CD4-positive, alpha-beta T cell (primary cell): ENCODE measurements at regions not wholly inside any gene's neighbourhood (a gene's known extent, or its start where the extent isn't known, plus 50 kb on each side); places are given as distances from the start of the nearest gene placed in this dataset.

ENCODE experiments used
- ATAC-seq: fragments of 200-7000 bp; cut with Tn5 transposase; one replicate; pipeline ENCODE4 v1.10.0; 2022; ENCODE audit warnings: mild to moderate bottlenecking; ENCODE audit not compliant: poor library complexity
- CTCF ChIA-PET: fragments of 350-600 bp; sonication (Branson Sonifier 250); formaldehyde crosslinking; loops from one replicate; lab custom pipeline; 2021; ENCODE audit warnings: antibody characterized with exemption, inconsistent platforms; lab: Charles Lee
- POLR2A ChIA-PET: fragments of 350-600 bp; sonication (Branson Sonifier 250); formaldehyde crosslinking; loops from one replicate; lab custom pipeline; 2021; ENCODE audit warnings: antibody characterized with exemption, inconsistent platforms; lab: Charles Lee
- DNase-seq, 14 experiments: peaks; one replicate each; pipeline ENCODE4 v3.0.0-alpha.2; 2013 to 2020; ENCODE audit warnings: mixed read lengths in 2 of 14
- H3K27ac ChIP-seq, 2 donors: one replicate each; pipeline versions ENCODE4 v1.5.1 to v1.7.0; 2013; ENCODE audit warnings: low read length in 2 of 2, low read depth in 1 of 2, mild to moderate bottlenecking in 1 of 2
- H3K27me3 ChIP-seq, 2 experiments: 1 replicate in 1 of 2; 2 replicates in 1 of 2; pipeline versions ENCODE4 v1.6.1 to v1.7.0; 2013; ENCODE audit warnings: low read length in 2 of 2, control low read depth in 1 of 2, mild to moderate bottlenecking in 1 of 2, moderate library complexity in 1 of 2; ENCODE audit not compliant: insufficient read depth in 2 of 2, control insufficient read depth in 1 of 2
- H3K36me3 ChIP-seq: one replicate; pipeline ENCODE4 v1.6.1; 2013; ENCODE audit warnings: low read length, control low read depth; ENCODE audit not compliant: insufficient read depth
- H3K4me1 ChIP-seq: one replicate; pipeline ENCODE4 v1.6.1; 2013; ENCODE audit warnings: low read length, control low read depth; ENCODE audit not compliant: insufficient read depth
- H3K4me3 ChIP-seq: one replicate; pipeline ENCODE4 v1.5.1; 2013; ENCODE audit warnings: mild to moderate bottlenecking, low read length, moderate library complexity
- H3K9me3 ChIP-seq, 2 experiments: 1 replicate in 1 of 2; 2 replicates in 1 of 2; pipeline versions ENCODE4 v1.6.1 to v1.7.0; 2013; ENCODE audit warnings: low read length in 2 of 2, mild to moderate bottlenecking in 2 of 2, control low read depth in 1 of 2, moderate library complexity in 1 of 2; ENCODE audit not compliant: control insufficient read depth in 1 of 2, insufficient read depth in 1 of 2
- H3K27ac Mint-ChIP-seq: one replicate; pipeline ENCODE4 v1.8.0; 2020; ENCODE audit warnings: mixed read lengths
- H3K27me3 Mint-ChIP-seq: one replicate; pipeline ENCODE4 v1.8.0; 2021; ENCODE audit warnings: mixed read lengths
- H3K36me3 Mint-ChIP-seq: one replicate; pipeline ENCODE4 v1.8.0; 2021; ENCODE audit warnings: low read depth, mixed read lengths
- H3K4me1 Mint-ChIP-seq: one replicate; pipeline ENCODE4 v1.8.0; 2021; ENCODE audit warnings: low read depth, mixed read lengths
- H3K4me3 Mint-ChIP-seq: one replicate; pipeline ENCODE4 v1.8.0; 2020; ENCODE audit warnings: mild to moderate bottlenecking, mixed read lengths
- H3K9me3 Mint-ChIP-seq: one replicate; pipeline ENCODE4 v1.8.0; 2020; ENCODE audit warnings: mixed read lengths
- intact Hi-C, 2 experiments: fragments of 100-400 bp; cut with DNase I in 1 of 2; cut with micrococcal nuclease in 1 of 2; formaldehyde crosslinking; loops; one replicate each; pipeline versions ENCODE4 v1.15.1 to v1.9.0; 2023 to 2025; cut with DNase I, micrococcal nuclease
- TF ChIP-seq, protein P1 (sequence below): fragments of 200-600 bp; IDR thresholded peaks from one replicate; pipeline ENCODE4 v1.8.0; 2022; ENCODE audit warnings: antibody characterized with exemption, mild to moderate bottlenecking

GRCh38 chr11:33643167-33643824, 57.3 kb downstream of the C11orf91 start:
- H3K27ac Mint-ChIP-seq = no peak overlapping the region
- Histone ChIP-seq H3K36me3 (no peaks in the 10 kb centered on the region), H3K27me3 (peaks cover 0 to 17% of the 10 kb centered on the region in 2 experiments), H3K27ac (no peak overlapping the region), H3K9me3 (peaks cover 0 to 4% of the 10 kb centered on the region in 2 experiments), H3K4me1 (no peaks in the 10 kb centered on the region), H3K4me3 (no peak overlapping the region)
- TF ChIP-seq, protein P1, sequence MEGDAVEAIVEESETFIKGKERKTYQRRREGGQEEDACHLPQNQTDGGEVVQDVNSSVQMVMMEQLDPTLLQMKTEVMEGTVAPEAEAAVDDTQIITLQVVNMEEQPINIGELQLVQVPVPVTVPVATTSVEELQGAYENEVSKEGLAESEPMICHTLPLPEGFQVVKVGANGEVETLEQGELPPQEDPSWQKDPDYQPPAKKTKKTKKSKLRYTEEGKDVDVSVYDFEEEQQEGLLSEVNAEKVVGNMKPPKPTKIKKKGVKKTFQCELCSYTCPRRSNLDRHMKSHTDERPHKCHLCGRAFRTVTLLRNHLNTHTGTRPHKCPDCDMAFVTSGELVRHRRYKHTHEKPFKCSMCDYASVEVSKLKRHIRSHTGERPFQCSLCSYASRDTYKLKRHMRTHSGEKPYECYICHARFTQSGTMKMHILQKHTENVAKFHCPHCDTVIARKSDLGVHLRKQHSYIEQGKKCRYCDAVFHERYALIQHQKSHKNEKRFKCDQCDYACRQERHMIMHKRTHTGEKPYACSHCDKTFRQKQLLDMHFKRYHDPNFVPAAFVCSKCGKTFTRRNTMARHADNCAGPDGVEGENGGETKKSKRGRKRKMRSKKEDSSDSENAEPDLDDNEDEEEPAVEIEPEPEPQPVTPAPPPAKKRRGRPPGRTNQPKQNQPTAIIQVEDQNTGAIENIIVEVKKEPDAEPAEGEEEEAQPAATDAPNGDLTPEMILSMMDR = no peak
- H3K36me3 Mint-ChIP-seq = no peaks in the 10 kb centered on the region
- DNase-seq (no peak), ATAC-seq (no peak)
- no peaks in the 10 kb centered on the region for H3K9me3 Mint-ChIP-seq
- CTCF ChIA-PET = no interaction called here
- no peaks in the 10 kb centered on the region for H3K4me1 Mint-ChIP-seq
- H3K27me3 Mint-ChIP-seq = peaks cover 22% of the 10 kb centered on the region
- H3K4me3 Mint-ChIP-seq = no peak overlapping the region
- POLR2A ChIA-PET = no interaction called here
- intact Hi-C loops = no loop called here

- H3K36me3 ChIP-seq = no peaks in the 10 kb centered on the region
- ChIA-PET CTCF (no interaction called here), POLR2A (no interaction called here)
- H3K27ac ChIP-seq = no peak overlapping the region
- ATAC-seq (no peak), DNase-seq (no peak)
- H3K27me3 ChIP-seq = peaks cover 0 to 17% of the 10 kb centered on the region in 2 experiments
- TF ChIP-seq, protein P1 = no peak
- no peaks in the 10 kb centered on the region for H3K4me1 Mint-ChIP-seq
- H3K36me3 Mint-ChIP-seq = no peaks in the 10 kb centered on the region
- no peaks in the 10 kb centered on the region for H3K9me3 Mint-ChIP-seq
- no peak overlapping the region for H3K4me3 Mint-ChIP-seq
- H3K27me3 Mint-ChIP-seq = peaks cover 27% of the 10 kb centered on the region
- intact Hi-C loops = no loop called here
- H3K27ac Mint-ChIP-seq = no peak overlapping the region
- no peak overlapping the region for H3K4me3 ChIP-seq
- H3K9me3 ChIP-seq = peaks cover 0 to 4% of the 10 kb centered on the region in 2 experiments
- H3K4me1 ChIP-seq = no peaks in the 10 kb centered on the region
These were observed 58.0 kb downstream of the C11orf91 start for GRCh38 chr11:33642461-33643166.

- no peak overlapping the region for H3K27ac ChIP-seq
- ChIA-PET CTCF (no interaction called here), POLR2A (no interaction called here)
- no peak for ATAC-seq
- no peak overlapping the region for H3K4me3 Mint-ChIP-seq
- intact Hi-C loops = no loop called here
- H3K4me3 ChIP-seq = no peak overlapping the region
- no peaks in the 10 kb centered on the region for H3K4me1 ChIP-seq
- no peaks in the 10 kb centered on the region for H3K36me3 Mint-ChIP-seq
- no peak for DNase-seq
- H3K27me3 ChIP-seq = peaks cover 0 to 17% of the 10 kb centered on the region in 2 experiments
- no peaks in the 10 kb centered on the region for H3K4me1 Mint-ChIP-seq
- H3K9me3 ChIP-seq = peaks cover 0 to 3% of the 10 kb centered on the region in 2 experiments
- H3K9me3 Mint-ChIP-seq = no peaks in the 10 kb centered on the region
- H3K36me3 ChIP-seq = no peaks in the 10 kb centered on the region
- TF ChIP-seq, protein P1 = no peak
- no peak overlapping the region for H3K27ac Mint-ChIP-seq
- H3K27me3 Mint-ChIP-seq = peaks cover 34% of the 10 kb centered on the region
These were observed 59.8 kb downstream of the C11orf91 start for GRCh38 chr11:33640730-33641371.
